SK-N-SH (cell line): ENCODE measurements at regions not wholly inside any gene's neighbourhood (a gene's known extent, or its start where the extent isn't known, plus 50 kb on each side); places are given as distances from the start of the nearest gene placed in this dataset.

Experiments used
- CTCF ChIA-PET: fragments of 300-600, 350-600 bp; formaldehyde crosslinking; extraction: SDS; loops from one replicate; lab custom pipeline; 2021; lab: Yijun Ruan, JAX
- POLR2A ChIA-PET: fragments of 350-600 bp; sonication (Branson Sonifier 250); formaldehyde crosslinking; extraction: SDS; loops from one replicate; lab custom pipeline; 2020; ENCODE audit warnings: antibody characterized with exemption, inconsistent platforms; lab: Yijun Ruan, JAX
- DNase-seq: peaks from one replicate; pipeline ENCODE4 v3.0.0; 2012
- H2AFZ ChIP-seq: fragments of 200-600 bp; sonication (generic); 2 replicates; pipeline ENCODE4 v1.8.1; 2016; ENCODE audit warnings: antibody characterized with exemption, mild to moderate bottlenecking, low read depth
- H3F3A ChIP-seq: fragments of 200-600 bp; sonication (generic); replicated peaks from 2 replicates; pipeline ENCODE3; 2016; ENCODE audit warnings: antibody characterized with exemption, mild to moderate bottlenecking; ENCODE audit not compliant: insufficient read depth
- H3K27ac ChIP-seq, 2 experiments: fragments of 200-500 bp in 1 of 2; fragments of 200-600 bp in 1 of 2; sonication (Bioruptor generic) in 1 of 2; sonication (generic), shearing (Covaris generic) in 1 of 2; 2 replicates each; pipeline versions ENCODE4 v1.5.1 to v1.6.1; 2014 to 2016; ENCODE audit warnings: low read depth in 2 of 2, inconsistent platforms in 1 of 2, low read length in 1 of 2, mild to moderate bottlenecking in 1 of 2, mixed read lengths in 1 of 2
- H3K27me3 ChIP-seq: fragments of 200-600 bp; sonication (generic), shearing (Covaris generic); 2 replicates; pipeline ENCODE4 v1.6.1; 2016; ENCODE audit warnings: mixed run types; ENCODE audit not compliant: insufficient read depth
- H3K36me3 ChIP-seq, 2 experiments: fragments of 200-500 bp in 1 of 2; fragments of 200-600 bp in 1 of 2; sonication (Bioruptor generic) in 1 of 2; sonication (generic) in 1 of 2; replicated peaks in 1 of 2; 2 replicates each; pipeline versions ENCODE3 to v1.5.1; 2014 to 2016; ENCODE audit warnings: low read length in 1 of 2, mild to moderate bottlenecking in 1 of 2; ENCODE audit not compliant: insufficient read depth in 2 of 2, control insufficient read depth in 1 of 2
- H3K4me1 ChIP-seq, 2 experiments: fragments of 200-500 bp in 1 of 2; fragments of 200-600 bp in 1 of 2; sonication (Bioruptor generic) in 1 of 2; sonication (generic), shearing (Covaris generic) in 1 of 2; 2 replicates each; pipeline versions ENCODE4 v1.5.1 to v1.6.1; 2014 to 2016; ENCODE audit warnings: low read depth in 1 of 2, low read length in 1 of 2, mixed run types in 1 of 2; ENCODE audit not compliant: insufficient read depth in 2 of 2, control insufficient read depth in 1 of 2
- H3K4me2 ChIP-seq: fragments of 200-600 bp; sonication (generic), shearing (Covaris generic); 2 replicates; pipeline ENCODE4 v1.6.1; 2017; ENCODE audit warnings: mixed run types
- H3K4me3 ChIP-seq, 2 experiments: fragments of 200-500 bp in 1 of 2; fragments of 200-600 bp in 1 of 2; sonication (Bioruptor generic) in 1 of 2; sonication (generic), shearing (Covaris generic) in 1 of 2; 2 replicates each; pipeline versions ENCODE4 v1.5.1 to v1.8.1; 2014 to 2016; ENCODE audit warnings: low read depth in 2 of 2, inconsistent platforms in 1 of 2, low read length in 1 of 2, mild to moderate bottlenecking in 1 of 2, mixed read lengths in 1 of 2, moderate library complexity in 1 of 2
- H3K79me2 ChIP-seq: fragments of 200-600 bp; sonication (generic); 2 replicates; pipeline ENCODE4 v1.8.1; 2017; ENCODE audit warnings: mild to moderate bottlenecking; ENCODE audit not compliant: insufficient read depth
- H3K9ac ChIP-seq: fragments of 200-600 bp; sonication (generic); 2 replicates; pipeline ENCODE4 v1.6.1; 2017; ENCODE audit warnings: mixed run types
- H3K9me2 ChIP-seq: fragments of 200-600 bp; sonication (generic); 2 replicates; pipeline ENCODE4 v1.6.1; 2017; ENCODE audit warnings: mixed run types
- H3K9me3 ChIP-seq: fragments of 200-600 bp; sonication (generic); 2 replicates; pipeline ENCODE4 v1.6.1; 2017; ENCODE audit warnings: mixed run types, mild to moderate bottlenecking, moderate library complexity
- H4K20me1 ChIP-seq: fragments of 200-600 bp; sonication (generic); 2 replicates; pipeline ENCODE4 v1.6.1; 2017; ENCODE audit warnings: mild to moderate bottlenecking, mixed run types; ENCODE audit not compliant: insufficient read depth
- FOSL2 ChIP-seq: IDR thresholded peaks from 2 replicates; pipeline ENCODE4 v1.4.0; 2012; ENCODE audit warnings: low read depth, mild to moderate bottlenecking, moderate library complexity, borderline replicate concordance
- GABPA ChIP-seq: IDR thresholded peaks from 2 replicates; pipeline ENCODE4 v1.4.0; 2012; ENCODE audit warnings: low read depth, mild to moderate bottlenecking
- PBX3 ChIP-seq: IDR thresholded peaks from 2 replicates; pipeline ENCODE4; 2012
- TAF1 ChIP-seq: IDR thresholded peaks from 2 replicates; pipeline ENCODE4 v1.6.1; 2012; ENCODE audit warnings: low read depth, mild to moderate bottlenecking, low read length, moderate library complexity, borderline replicate concordance
- TCF12 ChIP-seq: IDR thresholded peaks from 2 replicates; pipeline ENCODE4 v1.4.0; 2012
- WGBS: methylation state at CpG from one replicate; pipeline ENCODE4 v1.1.6; 2017; ENCODE audit warnings: low lambda C conversion rate; 5-methylcytosine and 5-hydroxymethylcytosine counted together
- TF ChIP-seq, protein P1 (sequence below): IDR thresholded peaks from 2 replicates; pipeline ENCODE4 v1.4.0; 2012; ENCODE audit warnings: low read depth, borderline replicate concordance
- TF ChIP-seq, protein P2 (sequence below): fragments of 150-350 bp; IDR thresholded peaks from 2 replicates; pipeline ENCODE4 v1.6.1; 2017; ENCODE audit warnings: antibody characterized with exemption, low read length, low read depth, borderline replicate concordance

DNA sequence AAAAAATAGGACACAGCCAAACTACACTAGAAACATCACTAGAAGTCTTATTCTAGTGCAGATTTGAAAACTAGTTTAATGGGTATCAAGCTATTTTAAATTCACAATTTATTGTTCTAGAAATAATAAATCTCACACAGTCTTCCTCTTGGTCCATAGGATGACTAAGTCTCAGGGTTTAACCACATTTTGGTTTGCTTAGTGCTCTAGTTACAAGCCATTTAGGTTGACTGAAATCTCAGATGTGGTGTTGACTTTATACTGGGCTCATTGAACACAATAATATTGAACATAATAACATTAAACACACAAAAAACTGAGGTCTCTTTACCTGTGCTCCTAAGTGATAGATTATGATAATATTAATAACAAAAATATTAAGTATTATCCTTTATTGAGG lies 760.3 kb upstream of the CCDC179 start (continued):
- TF ChIP-seq TAF1 (no peak), GABPA (no peak)
- TF ChIP-seq, protein P1, sequence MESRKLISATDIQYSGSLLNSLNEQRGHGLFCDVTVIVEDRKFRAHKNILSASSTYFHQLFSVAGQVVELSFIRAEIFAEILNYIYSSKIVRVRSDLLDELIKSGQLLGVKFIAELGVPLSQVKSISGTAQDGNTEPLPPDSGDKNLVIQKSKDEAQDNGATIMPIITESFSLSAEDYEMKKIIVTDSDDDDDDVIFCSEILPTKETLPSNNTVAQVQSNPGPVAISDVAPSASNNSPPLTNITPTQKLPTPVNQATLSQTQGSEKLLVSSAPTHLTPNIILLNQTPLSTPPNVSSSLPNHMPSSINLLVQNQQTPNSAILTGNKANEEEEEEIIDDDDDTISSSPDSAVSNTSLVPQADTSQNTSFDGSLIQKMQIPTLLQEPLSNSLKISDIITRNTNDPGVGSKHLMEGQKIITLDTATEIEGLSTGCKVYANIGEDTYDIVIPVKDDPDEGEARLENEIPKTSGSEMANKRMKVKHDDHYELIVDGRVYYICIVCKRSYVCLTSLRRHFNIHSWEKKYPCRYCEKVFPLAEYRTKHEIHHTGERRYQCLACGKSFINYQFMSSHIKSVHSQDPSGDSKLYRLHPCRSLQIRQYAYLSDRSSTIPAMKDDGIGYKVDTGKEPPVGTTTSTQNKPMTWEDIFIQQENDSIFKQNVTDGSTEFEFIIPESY = no peak
- TF ChIP-seq, all 33 proteins: peak for 0

DNA sequence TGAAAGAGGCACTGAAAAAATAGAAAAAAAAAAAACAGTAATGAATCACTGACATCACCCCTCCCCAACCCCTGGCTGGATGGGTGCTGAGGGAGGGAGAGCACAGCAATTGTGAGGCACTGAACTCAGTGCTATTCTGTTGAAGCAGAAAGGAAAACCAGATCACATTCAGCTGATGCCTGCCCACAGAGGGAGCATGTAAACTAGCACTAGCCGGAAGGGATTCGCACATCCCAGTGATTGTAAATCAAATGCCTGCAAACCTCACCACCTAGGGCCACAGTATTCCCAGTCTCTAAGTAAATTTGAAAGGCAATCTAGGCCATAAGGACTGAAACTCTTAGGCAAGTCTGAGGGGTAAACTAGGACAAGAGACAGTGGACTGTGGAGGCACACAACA lies 772.0 kb upstream of the CCDC179 start:
- ChIA-PET CTCF (no interaction called here), POLR2A (no interaction called here)
- WGBS = 70% methylated on average over 2 of the region's 2 CpGs

More for the DNA sequence above, 772.0 kb upstream of the CCDC179 start:
- no peaks in the 10 kb centered on the region for H4K20me1 ChIP-seq
- H3K36me3 ChIP-seq = no peaks in the 10 kb centered on the region
- no peak for DNase-seq
- no peak overlapping the region for H3K27ac ChIP-seq
- H3K4me3 ChIP-seq = no peak overlapping the region
- no peaks in the 10 kb centered on the region for H3K79me2 ChIP-seq
- no peak overlapping the region for H3K9ac ChIP-seq
- no peaks in the 10 kb centered on the region for H3K4me1 ChIP-seq
- H3K27me3 ChIP-seq = no peaks in the 10 kb centered on the region
- no peak overlapping the region for H2AFZ ChIP-seq
- no peaks in the 10 kb centered on the region for H3K9me2 ChIP-seq
- TF ChIP-seq, protein P1 = no peak
- TF ChIP-seq PBX3 (no peak), TCF12 (no peak), FOSL2 (no peak)
- TF ChIP-seq, protein P2, sequence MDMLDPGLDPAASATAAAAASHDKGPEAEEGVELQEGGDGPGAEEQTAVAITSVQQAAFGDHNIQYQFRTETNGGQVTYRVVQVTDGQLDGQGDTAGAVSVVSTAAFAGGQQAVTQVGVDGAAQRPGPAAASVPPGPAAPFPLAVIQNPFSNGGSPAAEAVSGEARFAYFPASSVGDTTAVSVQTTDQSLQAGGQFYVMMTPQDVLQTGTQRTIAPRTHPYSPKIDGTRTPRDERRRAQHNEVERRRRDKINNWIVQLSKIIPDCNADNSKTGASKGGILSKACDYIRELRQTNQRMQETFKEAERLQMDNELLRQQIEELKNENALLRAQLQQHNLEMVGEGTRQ = no peak
- no peaks in the 10 kb centered on the region for H3F3A ChIP-seq
- no peak overlapping the region for H3K4me2 ChIP-seq
- no peaks in the 10 kb centered on the region for H3K9me3 ChIP-seq
